ENCODE measurements at regions not wholly inside any gene's neighbourhood (a gene's known extent, or its start where the extent isn't known, plus 50 kb on each side); places are given as distances from the start of the nearest gene placed in this dataset.

DNA sequence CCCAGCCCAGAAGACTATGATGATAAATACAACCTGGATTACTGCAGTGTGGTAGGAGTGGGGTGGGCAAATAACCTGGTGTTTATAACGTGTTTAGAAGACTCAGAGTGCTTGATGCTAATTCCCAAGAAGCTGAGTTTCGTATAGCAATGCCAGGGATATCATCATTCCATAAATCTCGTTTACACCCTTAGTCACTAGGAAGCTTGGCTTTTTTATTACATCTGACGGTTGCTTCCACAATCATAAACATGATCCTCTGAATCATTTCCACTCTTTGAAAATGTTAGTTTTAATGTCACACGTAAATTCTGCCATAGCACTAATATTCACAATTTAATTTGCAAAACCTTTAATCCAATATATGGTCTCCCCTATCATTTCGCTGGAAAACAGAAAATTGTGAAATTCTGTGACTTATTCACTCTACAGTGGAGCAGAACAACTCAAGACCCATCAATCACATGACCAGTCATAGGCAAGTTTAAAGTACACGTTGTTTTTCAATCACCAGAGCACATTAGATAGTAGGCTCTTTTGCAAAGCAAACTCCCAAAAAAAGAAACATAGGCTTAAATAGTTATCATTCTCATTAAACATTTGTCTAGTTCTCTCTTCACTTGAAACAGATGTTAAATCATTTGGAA lies 321.0 kb downstream of the LTN1 start:
- TF ChIP-seq, protein P1, sequence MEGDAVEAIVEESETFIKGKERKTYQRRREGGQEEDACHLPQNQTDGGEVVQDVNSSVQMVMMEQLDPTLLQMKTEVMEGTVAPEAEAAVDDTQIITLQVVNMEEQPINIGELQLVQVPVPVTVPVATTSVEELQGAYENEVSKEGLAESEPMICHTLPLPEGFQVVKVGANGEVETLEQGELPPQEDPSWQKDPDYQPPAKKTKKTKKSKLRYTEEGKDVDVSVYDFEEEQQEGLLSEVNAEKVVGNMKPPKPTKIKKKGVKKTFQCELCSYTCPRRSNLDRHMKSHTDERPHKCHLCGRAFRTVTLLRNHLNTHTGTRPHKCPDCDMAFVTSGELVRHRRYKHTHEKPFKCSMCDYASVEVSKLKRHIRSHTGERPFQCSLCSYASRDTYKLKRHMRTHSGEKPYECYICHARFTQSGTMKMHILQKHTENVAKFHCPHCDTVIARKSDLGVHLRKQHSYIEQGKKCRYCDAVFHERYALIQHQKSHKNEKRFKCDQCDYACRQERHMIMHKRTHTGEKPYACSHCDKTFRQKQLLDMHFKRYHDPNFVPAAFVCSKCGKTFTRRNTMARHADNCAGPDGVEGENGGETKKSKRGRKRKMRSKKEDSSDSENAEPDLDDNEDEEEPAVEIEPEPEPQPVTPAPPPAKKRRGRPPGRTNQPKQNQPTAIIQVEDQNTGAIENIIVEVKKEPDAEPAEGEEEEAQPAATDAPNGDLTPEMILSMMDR (IDR thresholded peaks at IDR 0.05; ENCODE audit: insufficient read depth, low read depth, low read length, missing control alignments) = no peak
- no peak overlapping the region for H3K4me3 ChIP-seq (ENCODE audit: low read length)
- DNase-seq (ENCODE audit: low read depth) = no peak

DNA sequence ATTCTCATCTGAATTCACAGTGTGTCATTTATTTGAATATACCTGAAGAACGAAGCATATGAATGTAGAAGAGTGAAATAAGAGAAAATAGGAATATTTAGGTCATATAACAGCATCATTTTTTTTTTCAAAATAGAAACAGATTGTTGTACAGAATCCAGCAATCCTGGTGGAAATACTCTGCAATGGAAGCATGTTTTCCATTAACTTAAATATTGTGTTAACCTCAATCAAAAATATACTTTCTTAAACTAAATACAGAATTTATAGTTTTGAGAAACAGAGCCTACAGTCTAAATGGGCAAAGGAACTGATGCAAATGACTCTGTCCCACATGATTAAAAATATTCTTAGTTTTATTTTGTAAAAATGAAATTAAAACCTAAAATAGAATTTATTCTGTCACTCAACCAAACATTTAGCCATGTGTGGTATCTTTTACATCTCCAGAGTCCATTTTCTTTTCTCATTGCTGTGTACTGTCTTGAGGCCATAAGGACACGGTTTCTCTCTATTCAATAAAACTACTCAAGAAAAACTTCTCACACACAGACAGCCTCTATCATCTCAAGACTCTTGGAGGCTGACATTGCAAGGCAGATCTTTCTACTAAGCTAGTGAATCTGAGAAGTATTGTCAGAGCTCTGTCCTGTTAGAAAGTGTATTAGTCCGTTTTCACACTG lies 322.6 kb downstream of the LTN1 start:
- no peak for DNase-seq (ENCODE audit: low read depth)
- H3K4me3 ChIP-seq (ENCODE audit: low read length) = no peak overlapping the region
- TF ChIP-seq, protein P1 (IDR thresholded peaks at IDR 0.05; ENCODE audit: insufficient read depth, low read depth, low read length, missing control alignments) = no peak

DNA sequence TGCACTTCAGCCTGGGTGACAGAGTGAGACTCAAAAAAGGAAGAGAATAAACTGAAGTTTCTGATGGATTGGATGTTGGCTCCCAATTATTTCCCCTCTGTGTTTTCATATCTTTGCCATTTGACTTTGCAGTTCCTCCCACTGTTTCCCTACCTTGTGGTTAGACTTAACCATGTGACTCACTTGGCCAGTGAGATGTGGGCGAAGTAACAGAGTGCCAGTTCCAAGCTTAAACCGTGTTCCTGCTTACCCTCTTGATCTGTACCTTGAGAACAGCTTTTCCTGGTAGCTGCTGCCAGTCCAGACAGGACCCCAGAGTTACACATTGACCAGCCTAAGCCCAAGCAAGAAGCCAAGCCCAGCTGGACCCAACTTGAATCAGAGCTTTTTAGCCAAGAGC lies 323.4 kb downstream of the LTN1 start:
- DNase-seq (ENCODE audit: low read depth) = peak; percentile 24
- TF ChIP-seq, protein P1 (IDR thresholded peaks at IDR 0.05; ENCODE audit: insufficient read depth, low read depth, low read length, missing control alignments) = no peak
- no peak overlapping the region for H3K4me3 ChIP-seq (ENCODE audit: low read length)

DNA sequence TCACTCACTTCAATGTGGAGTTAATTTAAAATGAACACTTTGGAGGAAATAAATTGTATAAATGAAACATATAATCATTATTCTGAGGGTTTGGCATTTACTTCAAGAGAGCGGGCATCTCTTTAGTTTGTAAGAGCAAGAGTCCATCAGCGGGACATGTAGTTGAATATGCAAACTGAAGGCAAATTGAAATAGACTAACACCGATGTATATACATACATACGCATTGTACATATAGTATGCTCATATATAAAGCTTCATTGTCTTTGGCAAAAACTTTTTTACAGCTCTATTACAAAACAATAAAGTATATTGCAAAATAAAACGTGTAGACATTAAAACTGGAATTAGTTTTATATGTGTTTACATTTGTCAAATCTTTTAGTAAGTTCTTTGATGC lies 328.9 kb downstream of the LTN1 start:
- TF ChIP-seq, protein P1 (IDR thresholded peaks at IDR 0.05; ENCODE audit: insufficient read depth, low read depth, low read length, missing control alignments) = no peak
- DNase-seq (ENCODE audit: low read depth) = no peak
- H3K4me3 ChIP-seq (ENCODE audit: low read length) = no peak overlapping the region

DNA sequence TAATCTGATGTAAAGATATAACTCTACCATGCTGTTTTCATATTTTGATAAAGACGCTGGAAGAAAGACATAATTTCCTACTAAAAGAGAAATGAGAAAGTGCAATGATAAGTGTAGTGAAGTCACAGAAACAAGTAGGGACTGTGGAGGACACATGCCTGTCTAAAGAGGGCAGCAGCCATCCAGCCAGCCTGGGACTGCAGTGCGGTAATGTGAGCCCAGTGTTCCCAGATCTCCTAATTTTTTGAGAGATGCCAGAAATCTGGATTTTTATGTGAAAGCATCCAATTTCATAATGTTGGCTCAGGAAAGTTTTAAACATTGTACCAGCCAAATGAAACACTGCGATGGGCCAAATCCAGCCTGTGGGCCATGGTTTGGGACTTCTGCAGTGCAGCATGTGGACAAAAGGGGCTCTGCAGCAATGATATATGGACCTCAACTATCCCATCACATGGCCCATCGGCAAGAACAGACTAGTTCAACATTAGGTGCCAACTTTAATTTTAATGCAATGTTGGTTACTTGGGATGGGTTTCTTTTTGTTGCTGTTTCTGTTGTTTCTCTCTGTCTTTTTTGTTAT lies 329.5 kb downstream of the LTN1 start:
- H3K4me3 ChIP-seq (ENCODE audit: low read length) = no peak overlapping the region
- DNase-seq (ENCODE audit: low read depth) = no peak
- TF ChIP-seq, protein P1 (IDR thresholded peaks at IDR 0.05; ENCODE audit: insufficient read depth, low read depth, low read length, missing control alignments) = no peak

DNA sequence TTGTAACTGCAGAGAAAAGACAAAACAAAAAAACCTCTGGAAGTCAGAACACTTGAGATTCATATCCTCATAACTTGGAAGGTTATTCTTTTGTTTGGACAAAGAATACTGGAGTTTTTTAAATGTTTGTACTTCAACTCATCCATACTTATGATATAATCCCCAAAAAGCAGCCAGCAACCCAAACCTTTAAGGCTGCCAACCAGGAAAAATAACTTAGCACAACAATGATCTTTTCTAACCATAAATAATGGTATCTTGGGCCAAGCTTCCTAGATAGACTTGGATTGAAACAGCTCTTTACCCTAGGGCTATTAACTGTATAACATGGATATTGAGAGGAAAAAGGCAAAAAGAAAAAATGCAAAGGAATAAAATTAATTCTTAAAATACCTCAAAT lies 335.1 kb downstream of the LTN1 start:
- DNase-seq (ENCODE audit: low read depth) = no peak
- H3K4me3 ChIP-seq (ENCODE audit: low read length) = no peak overlapping the region
- TF ChIP-seq, protein P1 (IDR thresholded peaks at IDR 0.05; ENCODE audit: insufficient read depth, low read depth, low read length, missing control alignments) = no peak
